Vagina (tissue), 2 donors: ENCODE measurements at regions not wholly inside any gene's neighbourhood (a gene's known extent, or its start where the extent isn't known, plus 50 kb on each side); places are given as distances from the start of the nearest gene placed in this dataset.

Experiments used
- CTCF ChIP-seq, 3 experiments: fragments of 450-650 bp in 2 of 3; fragments of 200-600 bp in 1 of 3; sonication (generic) in 1 of 3; IDR thresholded peaks; one replicate each; pipeline ENCODE4 v1.5.1; 2017 to 2019; ENCODE audit warnings: antibody characterized with exemption in 3 of 3, mild to moderate bottlenecking in 2 of 3, moderate library complexity in 2 of 3
- POLR2A ChIP-seq, 2 donors: fragments of 450-650 bp; IDR thresholded peaks; one replicate each; pipeline ENCODE4 v1.6.1; 2017; ENCODE audit warnings: antibody characterized with exemption in 2 of 2, mild to moderate bottlenecking in 2 of 2, moderate library complexity in 2 of 2
- POLR2AphosphoS5 ChIP-seq, 2 donors: sonication (generic); formaldehyde crosslinking; IDR thresholded peaks; one replicate each; pipeline ENCODE4 v1.9.0; 2017; ENCODE audit warnings: antibody characterized with exemption in 2 of 2, mild to moderate bottlenecking in 2 of 2, low read depth in 1 of 2; ENCODE audit not compliant: insufficient read depth in 1 of 2

GRCh38 chr3:82001276-82001923, 240.0 kb upstream of the GBE1 start:
- no peak for TF ChIP-seq CTCF (IDR thresholded peaks at IDR 0.05)
- no peak for TF ChIP-seq POLR2AphosphoS5 (IDR thresholded peaks at IDR 0.05; ENCODE audit: insufficient read depth in 1 of 2, low read depth in 1 of 2)
- TF ChIP-seq POLR2A (IDR thresholded peaks at IDR 0.05) = no peak
